GM19023 (cell line): ENCODE measurements at regions not wholly inside any gene's neighbourhood (a gene's known extent, or its start where the extent isn't known, plus 50 kb on each side); places are given as distances from the start of the nearest gene placed in this dataset.

Experiments used
- ATAC-seq: cut with Tn5 transposase; IDR thresholded peaks from one replicate; pipeline ENCODE4 v1.9.1; 2021; ENCODE audit warnings: mild to moderate bottlenecking, moderate library complexity; ENCODE audit not compliant: unreplicated experiment

GRCh38 chr13:22263185-22263584, 592.3 kb downstream of the FGF9 start:
- ATAC-seq: no peak

GRCh38 chr13:22265563-22265962, 594.7 kb downstream of the FGF9 start:
- no peak for ATAC-seq

- no peak for ATAC-seq
These were observed 600.0 kb downstream of the FGF9 start for GRCh38 chr13:22270881-22271280.

- ATAC-seq: no peak
These were observed 601.0 kb downstream of the FGF9 start for GRCh38 chr13:22271903-22272302.

GRCh38 chr13:22275393-22275792, 604.5 kb downstream of the FGF9 start:
- no peak for ATAC-seq

GRCh38 chr13:22276616-22277015, 605.7 kb downstream of the FGF9 start:
- no peak for ATAC-seq

GRCh38 chr13:22278336-22278929, 607.6 kb downstream of the FGF9 start:
- peak; percentile 73 for ATAC-seq

GRCh38 chr13:22285867-22286266, 615.0 kb downstream of the FGF9 start:
- ATAC-seq: peak; percentile 67

GRCh38 chr13:22286338-22286737, 615.5 kb downstream of the FGF9 start:
- peak; percentile 9 for ATAC-seq

GRCh38 chr13:22287343-22287920, 616.6 kb downstream of the FGF9 start:
- ATAC-seq: no peak

GRCh38 chr13:22288496-22288895, 617.6 kb downstream of the FGF9 start:
- no peak for ATAC-seq

- ATAC-seq: no peak
These were observed 618.8 kb downstream of the FGF9 start for GRCh38 chr13:22289711-22290110.

- no peak for ATAC-seq
These were observed 627.7 kb downstream of the FGF9 start for GRCh38 chr13:22298530-22298929.

GRCh38 chr13:22311734-22312404, 641.0 kb downstream of the FGF9 start:
- ATAC-seq: no peak

- ATAC-seq: no peak
These were observed 641.5 kb downstream of the FGF9 start for GRCh38 chr13:22312405-22312803.

- ATAC-seq: no peak
These were observed 645.7 kb downstream of the FGF9 start for GRCh38 chr13:22316494-22317025.

- no peak for ATAC-seq
These were observed 650.1 kb downstream of the FGF9 start for GRCh38 chr13:22320991-22321390.

GRCh38 chr13:22325761-22326160, 654.9 kb downstream of the FGF9 start:
- no peak for ATAC-seq

GRCh38 chr13:22332416-22332815, 661.5 kb downstream of the FGF9 start:
- ATAC-seq: no peak

GRCh38 chr13:22336460-22336859, 665.6 kb downstream of the FGF9 start:
- no peak for ATAC-seq

- ATAC-seq: no peak
These were observed 686.3 kb downstream of the FGF9 start for GRCh38 chr13:22357132-22357531.

- ATAC-seq: no peak
These were observed 698.2 kb downstream of the FGF9 start for GRCh38 chr13:22369090-22369489.
